ENCODE measurements at regions not wholly inside any gene's neighbourhood (a gene's known extent, or its start where the extent isn't known, plus 50 kb on each side); places are given as distances from the start of the nearest gene placed in this dataset.

- in situ Hi-C loops (cut with MboI) = no loop called here
- H3K27me3 ChIP-seq (replicated peaks; ENCODE audit: insufficient read depth) = no peaks in the 10 kb centered on the region
- no peak overlapping the region for H2AFZ ChIP-seq
- H3K4me2 ChIP-seq (ENCODE audit: unreplicated experiment) = no peak overlapping the region
- no peaks in the 10 kb centered on the region for H3K9me3 ChIP-seq (ENCODE audit: low read depth)
- no peak overlapping the region for H3K4me3 ChIP-seq
- no peaks in the 10 kb centered on the region for H4K20me1 ChIP-seq (ENCODE audit: insufficient read depth)
- no peaks in the 10 kb centered on the region for H3F3A ChIP-seq (ENCODE audit: insufficient read depth)
- no peaks in the 10 kb centered on the region for H3K79me2 ChIP-seq (ENCODE audit: insufficient read depth)
- TF ChIP-seq EZH2 (IDR thresholded peaks at IDR 0.05; ENCODE audit: insufficient read depth, poor library complexity, severe bottlenecking) (no peak), EZH2phosphoT487 (IDR thresholded peaks at IDR 0.05; ENCODE audit: insufficient read depth, low read depth) (no peak)
- no peak for DNase-seq
- H3K36me3 ChIP-seq (ENCODE audit: low read depth) = no peaks in the 10 kb centered on the region
- no peak overlapping the region for H3K9ac ChIP-seq
- no peaks in the 10 kb centered on the region for H3K9me2 ChIP-seq (ENCODE audit: insufficient read depth)
- WGBS, 2 experiments (ENCODE audit: low coverage in 1 of 2, low lambda C conversion rate in 2 of 2, missing lambda C conversion rate in 2 of 2) = 30 to 35% methylated on average over 3 of the region's 3 CpGs
- no peak overlapping the region for H3K27ac ChIP-seq
- no peaks in the 10 kb centered on the region for H3K4me1 ChIP-seq (ENCODE audit: insufficient read depth)
These were observed 181.8 kb downstream of the RASSF9 start for GRCh38 chr12:85654456-85654840.

- no peaks in the 10 kb centered on the region for H3K9me3 ChIP-seq (ENCODE audit: low read depth)
- H4K20me1 ChIP-seq (ENCODE audit: insufficient read depth) = no peaks in the 10 kb centered on the region
- no peak for TF ChIP-seq EZH2phosphoT487 (IDR thresholded peaks at IDR 0.05; ENCODE audit: insufficient read depth, low read depth)
- TF ChIP-seq EZH2 (IDR thresholded peaks at IDR 0.05; ENCODE audit: insufficient read depth, poor library complexity, severe bottlenecking) = no peak
- H3K79me2 ChIP-seq (ENCODE audit: insufficient read depth) = no peaks in the 10 kb centered on the region
- no peak overlapping the region for H3K4me2 ChIP-seq (ENCODE audit: unreplicated experiment)
- no peak overlapping the region for H3K4me3 ChIP-seq
- no peaks in the 10 kb centered on the region for H3K9me2 ChIP-seq (ENCODE audit: insufficient read depth)
- no peak overlapping the region for H3K9ac ChIP-seq
- no peaks in the 10 kb centered on the region for H3K27me3 ChIP-seq (replicated peaks; ENCODE audit: insufficient read depth)
- no peaks in the 10 kb centered on the region for H3K4me1 ChIP-seq (ENCODE audit: insufficient read depth)
- no peak overlapping the region for H2AFZ ChIP-seq
- in situ Hi-C loops (cut with MboI) = no loop called here
- no peaks in the 10 kb centered on the region for H3F3A ChIP-seq (ENCODE audit: insufficient read depth)
- H3K27ac ChIP-seq = no peak overlapping the region
- DNase-seq = no peak
- no peaks in the 10 kb centered on the region for H3K36me3 ChIP-seq (ENCODE audit: low read depth)
- WGBS, 2 experiments (ENCODE audit: low coverage in 1 of 2, low lambda C conversion rate in 2 of 2, missing lambda C conversion rate in 2 of 2) = 66 to 72% methylated on average over 2 of the region's 2 CpGs
These were observed 179.6 kb downstream of the RASSF9 start for GRCh38 chr12:85656561-85656960.

GRCh38 chr12:85657251-85657650, 179.0 kb downstream of the RASSF9 start:
- no peak for TF ChIP-seq EZH2 (IDR thresholded peaks at IDR 0.05; ENCODE audit: insufficient read depth, poor library complexity, severe bottlenecking)
- H3K27me3 ChIP-seq (replicated peaks; ENCODE audit: insufficient read depth) = no peaks in the 10 kb centered on the region
- no peaks in the 10 kb centered on the region for H3F3A ChIP-seq (ENCODE audit: insufficient read depth)
- H3K4me2 ChIP-seq (ENCODE audit: unreplicated experiment) = no peak overlapping the region
- in situ Hi-C loops (cut with MboI) = no loop called here
- no peak for DNase-seq
- no peak overlapping the region for H3K27ac ChIP-seq
- H4K20me1 ChIP-seq (ENCODE audit: insufficient read depth) = no peaks in the 10 kb centered on the region
- H3K9me3 ChIP-seq (ENCODE audit: low read depth) = no peaks in the 10 kb centered on the region
- no peak overlapping the region for H3K4me3 ChIP-seq
- 92 to 94% methylated on average over 2 of the region's 2 CpGs for WGBS, 2 experiments (ENCODE audit: low coverage in 1 of 2, low lambda C conversion rate in 2 of 2, missing lambda C conversion rate in 2 of 2)
- no peak overlapping the region for H2AFZ ChIP-seq
- H3K79me2 ChIP-seq (ENCODE audit: insufficient read depth) = no peaks in the 10 kb centered on the region
- H3K4me1 ChIP-seq (ENCODE audit: insufficient read depth) = no peaks in the 10 kb centered on the region
- H3K9ac ChIP-seq = no peak overlapping the region
- H3K9me2 ChIP-seq (ENCODE audit: insufficient read depth) = no peaks in the 10 kb centered on the region
- H3K36me3 ChIP-seq (ENCODE audit: low read depth) = no peaks in the 10 kb centered on the region

GRCh38 chr12:85657836-85658630, 178.2 kb downstream of the RASSF9 start:
- no peaks in the 10 kb centered on the region for H3F3A ChIP-seq (ENCODE audit: insufficient read depth)
- in situ Hi-C loops (cut with MboI) = no loop called here
- H3K4me1 ChIP-seq (ENCODE audit: insufficient read depth) = no peaks in the 10 kb centered on the region
- no peak overlapping the region for H3K9ac ChIP-seq
- WGBS, 2 experiments (ENCODE audit: low coverage in 1 of 2, low lambda C conversion rate in 2 of 2, missing lambda C conversion rate in 2 of 2) = 49 to 57% methylated on average over 2 of the region's 2 CpGs
- H3K36me3 ChIP-seq (ENCODE audit: low read depth) = no peaks in the 10 kb centered on the region
- no peak overlapping the region for H3K4me2 ChIP-seq (ENCODE audit: unreplicated experiment)
- no peak for DNase-seq
- no peaks in the 10 kb centered on the region for H3K27me3 ChIP-seq (replicated peaks; ENCODE audit: insufficient read depth)
- no peak overlapping the region for H3K27ac ChIP-seq
- H4K20me1 ChIP-seq (ENCODE audit: insufficient read depth) = no peaks in the 10 kb centered on the region
- H3K9me3 ChIP-seq (ENCODE audit: low read depth) = no peaks in the 10 kb centered on the region
- no peaks in the 10 kb centered on the region for H3K79me2 ChIP-seq (ENCODE audit: insufficient read depth)
- no peaks in the 10 kb centered on the region for H3K9me2 ChIP-seq (ENCODE audit: insufficient read depth)
- no peak for TF ChIP-seq EZH2 (IDR thresholded peaks at IDR 0.05; ENCODE audit: insufficient read depth, poor library complexity, severe bottlenecking)
- TF ChIP-seq EZH2phosphoT487 (IDR thresholded peaks at IDR 0.05; ENCODE audit: insufficient read depth, low read depth) = no peak
- H3K4me3 ChIP-seq = no peak overlapping the region
- H2AFZ ChIP-seq = no peak overlapping the region

Measured in GM23248 (cell line).